ENCODE measurements at regions not wholly inside any gene's neighbourhood (a gene's known extent, or its start where the extent isn't known, plus 50 kb on each side); places are given as distances from the start of the nearest gene placed in this dataset.
"Not testable (repeated sequence)": the region's sequence is repeated elsewhere in the genome, so short reads cannot be mapped to it uniquely, and the experiment has no call there.

DNA sequence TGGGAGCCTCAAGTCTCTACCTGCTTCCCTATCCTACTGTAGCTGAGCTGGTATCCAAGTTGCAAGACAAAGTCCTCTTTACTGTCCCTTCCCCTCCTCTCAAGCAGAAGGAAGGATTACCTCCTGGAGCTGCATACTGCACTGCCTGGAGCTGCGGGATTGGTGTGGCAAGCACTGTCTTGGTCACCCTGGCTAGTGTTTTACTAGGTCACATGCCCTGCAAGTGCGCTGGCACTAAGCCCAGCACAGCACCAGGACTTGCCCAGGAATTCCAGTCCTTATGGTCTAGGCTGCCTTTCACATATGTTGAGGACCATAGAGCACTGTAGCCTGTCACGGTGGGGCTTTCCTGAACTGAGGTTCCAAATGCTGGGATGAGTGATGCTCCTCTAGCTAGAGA, 227.3 kb upstream of the ZC4H2 start:
- no peak for DNase-seq (ENCODE audit: low spot score)
- TF ChIP-seq, protein P1, sequence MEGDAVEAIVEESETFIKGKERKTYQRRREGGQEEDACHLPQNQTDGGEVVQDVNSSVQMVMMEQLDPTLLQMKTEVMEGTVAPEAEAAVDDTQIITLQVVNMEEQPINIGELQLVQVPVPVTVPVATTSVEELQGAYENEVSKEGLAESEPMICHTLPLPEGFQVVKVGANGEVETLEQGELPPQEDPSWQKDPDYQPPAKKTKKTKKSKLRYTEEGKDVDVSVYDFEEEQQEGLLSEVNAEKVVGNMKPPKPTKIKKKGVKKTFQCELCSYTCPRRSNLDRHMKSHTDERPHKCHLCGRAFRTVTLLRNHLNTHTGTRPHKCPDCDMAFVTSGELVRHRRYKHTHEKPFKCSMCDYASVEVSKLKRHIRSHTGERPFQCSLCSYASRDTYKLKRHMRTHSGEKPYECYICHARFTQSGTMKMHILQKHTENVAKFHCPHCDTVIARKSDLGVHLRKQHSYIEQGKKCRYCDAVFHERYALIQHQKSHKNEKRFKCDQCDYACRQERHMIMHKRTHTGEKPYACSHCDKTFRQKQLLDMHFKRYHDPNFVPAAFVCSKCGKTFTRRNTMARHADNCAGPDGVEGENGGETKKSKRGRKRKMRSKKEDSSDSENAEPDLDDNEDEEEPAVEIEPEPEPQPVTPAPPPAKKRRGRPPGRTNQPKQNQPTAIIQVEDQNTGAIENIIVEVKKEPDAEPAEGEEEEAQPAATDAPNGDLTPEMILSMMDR (IDR thresholded peaks at IDR 0.05) = no peak
- ATAC-seq (ENCODE audit: low FRiP score) = no peak

DNA sequence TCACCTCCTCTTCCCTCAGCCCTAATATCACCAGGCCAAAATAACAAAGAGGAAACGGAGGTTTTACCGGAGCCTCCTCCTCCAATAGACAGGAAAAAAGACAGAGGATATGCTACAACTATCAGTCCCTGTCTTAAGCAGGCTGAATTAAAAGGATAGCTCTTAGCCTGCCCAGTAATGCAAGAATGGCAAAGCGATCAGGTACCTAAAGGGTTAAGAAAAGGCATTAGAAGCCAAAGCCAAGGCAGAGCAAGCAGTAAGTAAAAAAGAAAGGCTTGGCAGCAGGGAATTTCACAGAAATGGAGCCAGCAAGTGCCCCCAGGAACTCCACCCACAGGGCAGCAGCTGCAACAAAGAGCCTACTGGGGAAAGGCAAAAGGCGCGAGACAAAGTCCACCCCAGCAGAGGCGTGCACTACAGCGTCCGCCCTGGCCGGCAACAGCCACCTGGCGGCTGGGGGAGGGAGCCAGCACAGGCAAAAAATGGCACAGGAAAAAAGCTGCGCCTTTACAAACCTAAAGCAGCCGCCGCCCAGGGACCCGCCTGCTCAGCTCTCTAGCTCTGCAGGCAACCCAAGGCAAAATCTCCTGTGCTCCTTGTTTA, 220.6 kb upstream of the ZC4H2 start:
- ATAC-seq (ENCODE audit: low FRiP score) (no peak), DNase-seq (ENCODE audit: low spot score) (no peak)
- TF ChIP-seq, protein P1 (IDR thresholded peaks at IDR 0.05) = no peak

DNA sequence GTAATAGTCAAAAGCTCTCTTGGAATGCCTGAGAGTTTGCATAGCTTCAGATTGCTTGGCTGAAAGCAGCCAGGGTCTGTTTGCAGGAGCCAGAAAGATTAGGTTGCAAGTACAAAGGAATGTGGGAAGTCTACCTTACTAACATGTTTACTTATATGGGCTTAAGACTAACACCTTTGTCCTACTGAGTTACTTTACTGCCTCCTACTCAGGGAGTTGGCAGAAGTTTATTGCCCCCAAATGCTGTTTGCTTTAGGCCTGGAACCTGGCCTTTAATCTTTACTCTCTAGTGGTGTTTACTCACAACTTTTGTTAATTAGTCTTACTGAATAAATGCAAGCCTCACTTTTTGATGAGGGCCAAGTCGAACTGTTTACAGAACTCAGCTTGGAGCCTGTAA, 219.4 kb upstream of the ZC4H2 start:
- DNase-seq (ENCODE audit: low spot score) (no peak), ATAC-seq (ENCODE audit: low FRiP score) (no peak)
- TF ChIP-seq, protein P1 (IDR thresholded peaks at IDR 0.05) = no peak

DNA sequence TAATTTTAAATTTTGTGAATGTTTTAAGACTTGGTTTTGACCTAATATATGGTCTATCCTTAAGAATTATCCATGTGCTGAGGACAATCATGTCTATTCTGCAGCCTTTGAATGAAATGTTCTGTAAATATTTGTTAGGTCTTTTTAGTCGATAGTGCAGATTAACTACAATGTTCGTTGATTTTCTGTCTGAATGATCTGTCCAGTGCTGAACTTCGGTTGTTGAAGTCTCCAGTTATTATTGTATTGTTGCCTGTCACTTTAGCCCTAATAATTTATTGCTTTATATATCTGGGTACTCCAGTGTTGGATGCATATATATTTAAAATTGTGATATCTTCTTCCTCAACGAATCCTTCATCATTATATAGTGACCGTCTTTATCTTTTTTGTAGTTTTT, 218.3 kb upstream of the ZC4H2 start:
- DNase-seq (ENCODE audit: low spot score) (no peak), ATAC-seq (ENCODE audit: low FRiP score) (no peak)
- TF ChIP-seq, protein P1 (IDR thresholded peaks at IDR 0.05) = no peak

DNA sequence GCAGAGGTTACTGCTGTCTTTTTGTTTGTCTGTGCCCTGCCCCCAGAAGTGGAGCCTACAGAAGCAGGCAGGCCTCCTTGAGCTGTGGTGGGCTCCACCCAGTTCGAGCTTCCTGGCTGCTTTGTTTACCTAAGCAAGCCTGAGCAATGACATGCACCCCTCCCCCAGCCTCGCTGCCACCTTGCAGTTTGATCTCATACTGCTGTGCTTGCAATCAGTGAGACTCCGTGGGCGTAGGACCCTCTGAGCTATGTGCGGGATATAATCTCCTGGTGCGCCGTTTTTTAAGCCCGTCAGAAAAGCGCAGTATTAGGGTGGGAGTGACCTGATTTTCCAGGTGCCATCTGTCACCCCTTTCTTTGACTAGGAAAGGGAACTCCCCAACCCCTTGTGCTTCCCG, 187.1 kb upstream of the ZC4H2 start:
- ATAC-seq (ENCODE audit: low FRiP score); DNase-seq (ENCODE audit: low spot score): not testable (repeated sequence)

DNA sequence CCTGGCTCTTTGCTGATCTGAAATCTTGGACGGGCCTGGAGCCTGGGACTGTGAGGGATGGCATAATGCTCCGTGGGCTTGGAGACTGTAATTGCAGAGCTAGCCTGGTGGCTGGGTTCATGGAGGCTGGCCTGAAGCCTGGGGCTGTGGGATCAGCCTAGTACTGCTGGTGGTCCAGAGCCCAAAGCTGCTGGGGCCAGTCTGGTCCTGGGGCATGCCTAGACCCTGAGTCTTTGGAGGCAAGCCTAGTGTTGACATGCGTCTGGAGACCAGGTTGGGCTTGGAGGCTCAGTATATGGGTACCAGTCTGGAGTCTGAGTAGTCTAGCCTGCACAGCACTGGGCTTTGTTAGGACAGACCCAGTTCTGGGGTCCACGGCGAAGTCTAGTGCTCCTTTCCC, 172.0 kb upstream of the ZC4H2 start:
- TF ChIP-seq, protein P1 (IDR thresholded peaks at IDR 0.05) = no peak
- ATAC-seq (ENCODE audit: low FRiP score) = no peak
- no peak for DNase-seq (ENCODE audit: low spot score)

DNA sequence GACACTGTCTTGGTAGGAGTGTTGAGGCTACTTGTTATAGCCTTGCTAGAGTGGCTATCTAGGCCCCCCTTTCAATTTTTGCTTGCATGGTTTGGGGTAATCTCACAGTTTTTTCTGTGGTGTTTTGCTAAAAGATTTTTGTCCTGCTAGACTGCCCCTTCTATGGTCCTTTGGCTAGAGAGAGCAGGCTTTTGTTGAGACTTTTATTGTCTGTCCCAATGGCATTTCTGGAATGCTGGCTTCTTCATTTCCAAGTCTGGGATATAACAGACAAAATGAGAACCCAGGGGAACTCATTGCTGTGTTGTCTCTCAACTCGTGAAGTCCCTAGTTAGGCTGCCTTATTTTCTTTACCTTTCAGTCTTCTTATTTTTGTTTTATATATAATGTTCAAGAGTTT, 160.2 kb upstream of the ZC4H2 start:
- ATAC-seq (ENCODE audit: low FRiP score) (no peak), DNase-seq (ENCODE audit: low spot score) (no peak)
- TF ChIP-seq, protein P1 (IDR thresholded peaks at IDR 0.05) = no peak

DNA sequence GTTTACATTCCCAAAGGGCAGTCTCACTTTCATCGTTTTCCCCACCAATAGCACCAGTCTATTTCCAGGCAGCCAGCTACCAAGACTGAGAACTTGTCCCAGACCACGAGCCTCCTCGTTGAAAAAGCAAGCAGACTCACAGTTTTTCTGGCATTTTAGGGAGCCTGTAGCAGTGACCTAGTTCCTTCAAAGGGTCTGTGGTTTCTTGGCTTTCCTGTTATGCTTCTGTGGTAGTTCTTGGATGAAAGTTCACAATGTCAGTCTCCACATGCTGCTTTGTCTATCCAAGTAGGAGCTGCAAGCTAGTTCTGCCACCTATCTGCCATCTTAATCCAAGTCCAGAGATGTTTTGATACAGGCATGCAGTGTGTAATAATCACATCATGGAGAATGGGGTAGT, 151.6 kb upstream of the ZC4H2 start:
- TF ChIP-seq, protein P1 (IDR thresholded peaks at IDR 0.05) = no peak
- no peak for DNase-seq (ENCODE audit: low spot score)
- no peak for ATAC-seq (ENCODE audit: low FRiP score)

Data from omental fat pad (tissue), 3 donors.